Progenitor cell of endocrine pancreas (in vitro differentiated cells): ENCODE measurements at regions not wholly inside any gene's neighbourhood (a gene's known extent, or its start where the extent isn't known, plus 50 kb on each side); places are given as distances from the start of the nearest gene placed in this dataset.
"Not testable (repeated sequence)": the region's sequence is repeated elsewhere in the genome, so short reads cannot be mapped to it uniquely, and the experiment has no call there.

Experiments
- DNase-seq: peaks from one replicate; pipeline ENCODE4 v3.0.0; 2021; ENCODE audit warnings: low spot score; ENCODE audit not compliant: unreplicated experiment
- H3K27ac Mint-ChIP-seq: 2 replicates; pipeline ENCODE4 v1.8.0; 2021; ENCODE audit warnings: mild to moderate bottlenecking, moderate library complexity, mixed read lengths
- H3K27me3 Mint-ChIP-seq: 2 replicates; pipeline ENCODE4 v1.8.0; 2021; ENCODE audit warnings: mixed read lengths
- H3K36me3 Mint-ChIP-seq: 2 replicates; pipeline ENCODE4 v1.8.0; 2022; ENCODE audit warnings: mixed read lengths; ENCODE audit not compliant: insufficient read depth
- H3K4me1 Mint-ChIP-seq: 2 replicates; pipeline ENCODE4 v1.8.0; 2021; ENCODE audit warnings: low read depth, mixed read lengths
- H3K4me3 Mint-ChIP-seq: 2 replicates; pipeline ENCODE4 v1.8.0; 2021; ENCODE audit warnings: low read depth, mild to moderate bottlenecking, moderate library complexity, mixed read lengths
- H3K9me3 Mint-ChIP-seq: 2 replicates; pipeline ENCODE4 v1.8.0; 2021; ENCODE audit warnings: low read depth, mixed read lengths
- TF ChIP-seq, protein P1 (sequence below): fragments of 200-600 bp; sonication (generic); IDR thresholded peaks from one replicate; pipeline ENCODE4 v1.5.0; 2021; ENCODE audit warnings: antibody characterized with exemption, mild to moderate bottlenecking; ENCODE audit not compliant: unreplicated experiment

DNA sequence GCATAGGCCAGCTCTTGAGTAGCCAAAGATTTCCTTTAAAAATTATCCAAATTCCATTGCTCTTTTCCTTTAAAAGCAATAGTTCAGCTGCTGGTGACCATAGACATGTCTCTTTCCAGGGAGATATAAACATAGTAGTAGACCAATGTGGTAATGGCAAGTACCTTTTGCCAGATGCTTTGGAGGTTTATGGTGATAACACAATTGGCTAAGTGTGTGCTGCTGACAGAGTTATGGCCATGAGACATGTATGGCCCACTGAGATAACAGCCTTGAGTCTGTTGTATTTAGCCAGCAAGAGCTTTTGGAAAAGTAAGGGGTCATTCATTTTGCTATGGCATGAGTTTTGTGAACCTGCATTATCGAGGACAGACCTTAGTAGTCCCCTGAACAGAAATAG is 1146.8 kb downstream of the TUSC7 start:
- Mint-ChIP-seq H3K27ac (no peak overlapping the region), H3K9me3 (no peaks in the 10 kb centered on the region), H3K4me3 (no peak overlapping the region), H3K4me1 (no peaks in the 10 kb centered on the region), H3K36me3 (no peaks in the 10 kb centered on the region), H3K27me3 (no peaks in the 10 kb centered on the region)
- TF ChIP-seq, protein P1, sequence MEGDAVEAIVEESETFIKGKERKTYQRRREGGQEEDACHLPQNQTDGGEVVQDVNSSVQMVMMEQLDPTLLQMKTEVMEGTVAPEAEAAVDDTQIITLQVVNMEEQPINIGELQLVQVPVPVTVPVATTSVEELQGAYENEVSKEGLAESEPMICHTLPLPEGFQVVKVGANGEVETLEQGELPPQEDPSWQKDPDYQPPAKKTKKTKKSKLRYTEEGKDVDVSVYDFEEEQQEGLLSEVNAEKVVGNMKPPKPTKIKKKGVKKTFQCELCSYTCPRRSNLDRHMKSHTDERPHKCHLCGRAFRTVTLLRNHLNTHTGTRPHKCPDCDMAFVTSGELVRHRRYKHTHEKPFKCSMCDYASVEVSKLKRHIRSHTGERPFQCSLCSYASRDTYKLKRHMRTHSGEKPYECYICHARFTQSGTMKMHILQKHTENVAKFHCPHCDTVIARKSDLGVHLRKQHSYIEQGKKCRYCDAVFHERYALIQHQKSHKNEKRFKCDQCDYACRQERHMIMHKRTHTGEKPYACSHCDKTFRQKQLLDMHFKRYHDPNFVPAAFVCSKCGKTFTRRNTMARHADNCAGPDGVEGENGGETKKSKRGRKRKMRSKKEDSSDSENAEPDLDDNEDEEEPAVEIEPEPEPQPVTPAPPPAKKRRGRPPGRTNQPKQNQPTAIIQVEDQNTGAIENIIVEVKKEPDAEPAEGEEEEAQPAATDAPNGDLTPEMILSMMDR = no peak
- no peak for DNase-seq

DNA sequence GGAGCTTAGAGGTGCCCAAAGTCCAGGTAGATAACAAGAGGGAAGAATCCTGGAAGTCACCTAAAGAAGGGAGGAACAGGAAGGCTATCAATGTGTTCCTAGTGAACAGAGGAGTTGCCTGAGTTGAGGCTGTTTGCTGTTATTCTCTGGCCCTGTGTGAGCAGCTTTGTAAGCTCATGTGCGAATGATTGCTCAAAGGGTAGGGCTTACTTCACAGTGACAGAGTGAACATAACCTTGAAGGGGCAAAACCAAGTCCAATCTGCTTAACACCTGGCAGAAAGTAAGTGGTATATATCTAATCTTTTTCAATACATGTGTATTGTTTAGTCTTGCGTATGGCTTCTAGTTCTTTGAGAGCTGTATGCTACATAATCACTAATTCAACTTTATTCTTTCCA is 1153.6 kb downstream of the TUSC7 start:
- Mint-ChIP-seq H3K27ac (no peak overlapping the region), H3K9me3 (no peaks in the 10 kb centered on the region), H3K27me3 (no peaks in the 10 kb centered on the region), H3K4me3 (no peak overlapping the region), H3K36me3 (no peaks in the 10 kb centered on the region), H3K4me1 (no peaks in the 10 kb centered on the region)
- no peak for DNase-seq
- TF ChIP-seq, protein P1 = no peak

DNA sequence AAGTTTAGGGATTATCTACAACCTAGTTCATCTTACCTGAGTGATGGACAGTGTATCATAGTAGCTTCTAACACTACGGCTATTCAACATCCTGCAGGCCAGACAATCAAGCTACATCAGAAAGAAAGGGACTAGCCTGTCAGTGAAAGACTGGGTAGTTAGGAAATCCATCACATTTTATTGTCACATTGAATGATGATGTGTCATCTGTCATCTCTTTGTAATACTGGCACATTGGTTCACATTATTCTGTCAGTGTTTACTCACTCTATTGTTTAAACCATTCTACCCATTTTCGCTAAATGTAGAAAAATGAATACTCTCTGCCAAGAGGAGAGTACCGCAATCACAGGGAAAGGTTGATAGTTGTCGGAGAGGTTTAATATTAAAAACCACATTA is 1155.8 kb downstream of the TUSC7 start:
- Mint-ChIP-seq H3K36me3 (no peaks in the 10 kb centered on the region), H3K9me3 (no peaks in the 10 kb centered on the region), H3K4me1 (no peaks in the 10 kb centered on the region), H3K27me3 (no peaks in the 10 kb centered on the region), H3K4me3 (no peak overlapping the region), H3K27ac (no peak overlapping the region)
- TF ChIP-seq, protein P1 = no peak
- no peak for DNase-seq

DNA sequence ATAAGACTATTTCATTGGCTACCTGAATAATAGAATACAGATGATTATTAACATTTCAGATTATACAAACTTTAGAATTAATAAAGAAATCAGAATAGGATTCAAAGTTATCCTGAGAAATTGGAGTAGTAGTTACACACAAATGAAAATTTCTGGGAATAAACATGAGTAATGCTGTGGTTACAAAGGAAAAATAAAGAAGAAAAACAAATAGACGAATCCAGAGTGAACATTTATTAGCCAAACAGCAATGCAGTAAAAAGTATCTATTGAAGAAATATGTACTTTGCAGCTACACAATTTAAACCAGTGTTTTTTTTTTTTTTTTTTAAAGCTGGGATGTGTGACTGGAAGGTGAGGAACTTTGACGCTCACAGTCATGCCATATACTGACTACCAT is 1159.2 kb downstream of the TUSC7 start:
- Mint-ChIP-seq H3K27ac (no peak overlapping the region), H3K27me3 (no peaks in the 10 kb centered on the region), H3K4me1 (no peaks in the 10 kb centered on the region), H3K9me3 (no peaks in the 10 kb centered on the region), H3K36me3 (peaks cover 2% of the 10 kb centered on the region), H3K4me3 (no peak overlapping the region)
- no peak for DNase-seq
- TF ChIP-seq, protein P1 = no peak

DNA sequence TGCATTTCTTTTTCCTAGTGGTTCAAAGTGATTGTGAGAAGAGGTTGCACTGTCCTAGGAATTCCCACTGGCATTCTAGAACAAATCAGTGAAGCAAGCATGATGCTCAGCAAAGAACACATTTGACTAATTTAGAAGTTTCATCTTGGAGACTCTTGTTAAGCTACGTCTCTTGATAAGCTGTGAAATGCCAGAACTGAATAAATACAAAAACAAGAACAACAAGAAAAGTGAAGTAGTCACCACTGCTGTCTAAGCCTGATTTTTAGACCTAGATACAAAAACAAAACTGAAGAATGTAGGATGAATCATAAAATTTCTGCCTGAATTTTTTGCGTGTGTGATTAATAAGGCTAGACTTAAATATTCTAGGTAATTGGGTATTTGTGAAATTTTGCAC is 1162.4 kb downstream of the TUSC7 start:
- Mint-ChIP-seq H3K4me3 (no peak overlapping the region), H3K27ac (no peak overlapping the region), H3K4me1 (peaks cover 19% of the 10 kb centered on the region), H3K36me3 (peaks cover 2% of the 10 kb centered on the region), H3K27me3 (no peaks in the 10 kb centered on the region), H3K9me3 (no peaks in the 10 kb centered on the region)
- no peak for DNase-seq
- TF ChIP-seq, protein P1 = no peak

DNA sequence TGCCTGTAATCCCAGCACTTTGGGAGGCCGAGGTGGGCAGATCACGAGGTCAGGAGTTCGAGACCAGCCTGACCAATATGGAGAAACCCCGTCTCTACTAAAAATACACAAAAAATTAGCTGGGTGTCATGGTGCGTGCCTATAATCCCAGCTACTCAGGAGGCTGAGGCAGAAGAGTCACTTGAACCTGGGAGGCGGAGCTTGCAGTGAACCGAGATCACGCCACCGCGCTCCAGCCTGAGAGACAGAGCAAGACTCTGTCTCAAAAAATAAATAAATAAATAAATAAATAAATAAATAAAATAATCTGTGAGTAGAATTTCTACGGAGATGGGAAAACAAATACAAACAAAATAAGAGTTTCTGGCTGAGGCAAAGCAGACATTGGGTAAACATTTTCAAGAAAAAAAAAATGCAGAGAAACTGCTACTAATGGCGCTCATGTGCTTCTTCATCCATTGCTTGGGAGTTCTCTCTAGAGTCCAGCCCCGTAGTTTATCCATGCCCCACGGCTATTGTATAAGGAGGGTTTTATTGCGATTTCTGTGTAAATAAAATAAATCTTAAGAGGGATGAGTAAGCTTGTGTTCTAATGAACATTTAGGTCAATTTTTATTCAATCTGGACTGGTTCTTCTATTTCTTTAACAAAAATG is 1161.9 kb downstream of the IGSF11 start:
- H3K4me1 Mint-ChIP-seq = peaks cover 19% of the 10 kb centered on the region
- not testable (repeated sequence) for H3K36me3 Mint-ChIP-seq, H3K4me3 Mint-ChIP-seq, H3K27ac Mint-ChIP-seq, DNase-seq, H3K27me3 Mint-ChIP-seq, H3K9me3 Mint-ChIP-seq
